AG09309 (cell line): ENCODE measurements at regions not wholly inside any gene's neighbourhood (a gene's known extent, or its start where the extent isn't known, plus 50 kb on each side); places are given as distances from the start of the nearest gene placed in this dataset.
"Not testable (repeated sequence)": the region's sequence is repeated elsewhere in the genome, so short reads cannot be mapped to it uniquely, and the experiment has no call there.

Source experiments
- DNase-seq: peaks from one replicate; pipeline ENCODE4 v3.0.0-alpha.2; 2010; ENCODE audit warnings: low read depth
- H3K4me3 ChIP-seq: 2 replicates; pipeline ENCODE4 v1.5.1; 2011; ENCODE audit warnings: mild to moderate bottlenecking, low read depth, low read length, moderate library complexity; ENCODE audit not compliant: control insufficient read depth
- CTCF ChIP-seq: IDR thresholded peaks from 2 replicates; pipeline ENCODE4 v1.5.1; 2011; ENCODE audit warnings: mild to moderate bottlenecking, low read depth, low read length, inconsistent platforms; ENCODE audit not compliant: insufficient read depth, control insufficient read depth; ENCODE audit errors: missing control alignments

GRCh38 chr22:44645531-44645930 lies 56.5 kb upstream of the PRR5 start:
- TF ChIP-seq CTCF, result no peak
- H3K4me3 ChIP-seq, result no peak overlapping the region
- no peak for DNase-seq

- no peak for TF ChIP-seq CTCF
- H3K4me3 ChIP-seq, result no peak overlapping the region
- no peak for DNase-seq
Measured at GRCh38 chr22:44645083-44645482, 56.9 kb upstream of the PRR5 start.

- DNase-seq, H3K4me3 ChIP-seq: not testable (repeated sequence)
Measured at GRCh38 chr22:44643526-44644101, 58.4 kb upstream of the PRR5 start.

- no peak for DNase-seq
- no peak overlapping the region for H3K4me3 ChIP-seq
- TF ChIP-seq CTCF, result no peak
Measured at GRCh38 chr22:44642096-44642644, 59.8 kb upstream of the PRR5 start.

GRCh38 chr22:44640618-44641155 lies 61.3 kb upstream of the PRR5 start:
- no peak overlapping the region for H3K4me3 ChIP-seq
- TF ChIP-seq CTCF, result no peak
- no peak for DNase-seq

- TF ChIP-seq CTCF, result no peak
- H3K4me3 ChIP-seq, result no peak overlapping the region
- no peak for DNase-seq
Measured at GRCh38 chr22:44639891-44640617, 62.0 kb upstream of the PRR5 start.
